LNCAP (cell line): ENCODE measurements at regions not wholly inside any gene's neighbourhood (a gene's known extent, or its start where the extent isn't known, plus 50 kb on each side); places are given as distances from the start of the nearest gene placed in this dataset.

Experiments
- CTCF ChIP-seq: fragments of 450-650 bp; IDR thresholded peaks from 2 replicates; pipeline ENCODE4 v1.5.1; 2017; ENCODE audit warnings: mild to moderate bottlenecking

GRCh38 chr2:122480501-122481243 lies 725.2 kb downstream of the TSN start:
- TF ChIP-seq CTCF, result no peak

GRCh38 chr2:122481244-122481622 lies 725.8 kb downstream of the TSN start:
- no peak for TF ChIP-seq CTCF

GRCh38 chr2:122481717-122482116 lies 726.3 kb downstream of the TSN start:
- no peak for TF ChIP-seq CTCF

- TF ChIP-seq CTCF, result no peak
These were observed 730.6 kb downstream of the TSN start for GRCh38 chr2:122486086-122486485.

GRCh38 chr2:122486705-122487415 lies 731.4 kb downstream of the TSN start:
- TF ChIP-seq CTCF, result no peak

GRCh38 chr2:122491011-122491410 lies 735.6 kb downstream of the TSN start:
- no peak for TF ChIP-seq CTCF

- no peak for TF ChIP-seq CTCF
These were observed 745.1 kb downstream of the TSN start for GRCh38 chr2:122500316-122501105.
